HepG2 (cell line): ENCODE measurements at regions not wholly inside any gene's neighbourhood (a gene's known extent, or its start where the extent isn't known, plus 50 kb on each side); places are given as distances from the start of the nearest gene placed in this dataset.
A peak's percentile ranks its signal among the peaks of the same experiment; 100 is the strongest.

Experiments
- ATAC-seq: fragments of 200-7000 bp; cut with Tn5 transposase; 3 replicates; pipeline ENCODE4 v1.9.1; 2020; ENCODE audit warnings: mild to moderate bottlenecking, moderate library complexity
- BruUV-seq: library from RNA; stranded (reverse); fragments of 400-500 nt; replicated peaks from 2 replicates; lab custom pipeline; 2021; lab: Mats Ljungman, UMichigan
- CTCF ChIA-PET: fragments of 300-600 bp; formaldehyde crosslinking; extraction: SDS; loops from one replicate; lab custom pipeline; 2021; ENCODE audit warnings: low total read pairs, inconsistent platforms, low intra/inter-chr PET ratio; lab: Yijun Ruan, JAX
- POLR2A ChIA-PET: fragments of 350-600 bp; sonication (Branson Sonifier 250); formaldehyde crosslinking; loops from one replicate; lab custom pipeline; 2020; ENCODE audit warnings: antibody characterized with exemption, inconsistent platforms; lab: Yijun Ruan, JAX
- DNase-seq: peaks from one replicate; pipeline ENCODE4 v3.0.0-alpha.2; 2015; ENCODE audit warnings: low spot score
- FAIRE-seq: peaks from 3 replicates; lab custom pipeline; 2011; peaks lifted over from hg19 to GRCh38; lab: Jason Lieb, UNC
- H2AFZ ChIP-seq: one replicate; pipeline ENCODE4 v1.6.1; 2011; ENCODE audit warnings: low read length, inconsistent platforms
- H3K27ac ChIP-seq: fragments of 300-600 bp; 3 replicates; pipeline ENCODE4 v1.8.0; 2011; ENCODE audit warnings: mixed run types, mild to moderate bottlenecking, mixed read lengths, low read length, inconsistent platforms; ENCODE audit not compliant: insufficient read depth; ENCODE audit errors: extremely low read length
- H3K27me3 ChIP-seq, 2 experiments: fragments of 200-600 bp in 1 of 2; 2 replicates in 1 of 2; 3 replicates in 1 of 2; pipeline versions ENCODE4 v1.6.0 to v1.8.0; 2011; ENCODE audit warnings: low read length in 2 of 2, mild to moderate bottlenecking in 2 of 2, moderate library complexity in 2 of 2, inconsistent platforms in 1 of 2; ENCODE audit not compliant: insufficient read depth in 2 of 2, control insufficient read depth in 1 of 2
- H3K36me3 ChIP-seq, 2 experiments: fragments of 200-600 bp in 1 of 2; replicated peaks in 1 of 2; 2 replicates in 1 of 2; 3 replicates in 1 of 2; pipeline versions ENCODE4 v1.5.1 to v1.8.0; 2011; ENCODE audit warnings: low read length in 2 of 2, inconsistent platforms in 1 of 2; ENCODE audit not compliant: insufficient read depth in 2 of 2, control insufficient read depth in 1 of 2
- H3K4me1 ChIP-seq: 2 replicates; pipeline ENCODE4 v1.5.1; 2012; ENCODE audit warnings: low read length, inconsistent platforms; ENCODE audit not compliant: insufficient read depth
- H3K4me2 ChIP-seq: 2 replicates; pipeline ENCODE4 v1.6.0; 2011; ENCODE audit warnings: low read depth, low read length, inconsistent platforms
- H3K4me3 ChIP-seq, 3 experiments: fragments of 200-600 bp in 1 of 3; sonication (generic), shearing (Covaris generic) in 1 of 3; replicated peaks in 1 of 3; 2 replicates each; pipeline ENCODE4 v1.5.1; 2011 to 2016; ENCODE audit warnings: low read length in 3 of 3, inconsistent platforms in 2 of 3, low read depth in 2 of 3, mild to moderate bottlenecking in 2 of 3, control low read depth in 1 of 3, mixed read lengths in 1 of 3; ENCODE audit not compliant: insufficient read depth in 1 of 3
- H3K79me2 ChIP-seq: one replicate; pipeline ENCODE4 v1.6.1; 2011; ENCODE audit warnings: low read length, inconsistent platforms; ENCODE audit not compliant: insufficient read depth
- H3K9ac ChIP-seq: 2 replicates; pipeline ENCODE4 v1.6.0; 2011; ENCODE audit warnings: mild to moderate bottlenecking, low read depth, low read length, inconsistent platforms; ENCODE audit not compliant: insufficient read depth
- H3K9me3 ChIP-seq: 2 replicates; pipeline ENCODE4 v1.5.1; 2012; ENCODE audit warnings: mild to moderate bottlenecking, low read length
- H4K20me1 ChIP-seq: 2 replicates; pipeline ENCODE4 v1.6.0; 2011; ENCODE audit warnings: inconsistent platforms, mild to moderate bottlenecking, low read length, moderate library complexity; ENCODE audit not compliant: insufficient read depth
- AKAP8 ChIP-seq: sonication (generic); formaldehyde crosslinking; IDR thresholded peaks from 2 replicates; pipeline ENCODE4 v1.5.1; 2020; ENCODE audit warnings: mild to moderate bottlenecking, missing genetic modification reagents
- ATAD3A ChIP-seq: sonication (generic); formaldehyde crosslinking; IDR thresholded peaks from 2 replicates; pipeline ENCODE4 v1.4.0; 2020; ENCODE audit warnings: missing genetic modification reagents
- CBX1 ChIP-seq: IDR thresholded peaks from one replicate; pipeline ENCODE4 v1.6.1; 2016; ENCODE audit warnings: antibody characterized with exemption, low read depth
- IKZF1 ChIP-seq: fragments of 450-650 bp; IDR thresholded peaks from 2 replicates; pipeline ENCODE4 v1.7.1; 2016
- ISX ChIP-seq: sonication (generic); formaldehyde crosslinking; conservative IDR thresholded peaks from 2 replicates; pipeline ENCODE4 v1.5.0; 2020; ENCODE audit warnings: missing genetic modification reagents
- MAFK ChIP-seq, 2 experiments: IDR thresholded peaks in 1 of 2; conservative IDR thresholded peaks in 1 of 2; 2 replicates each; pipeline ENCODE4 v1.6.1; 2011; ENCODE audit warnings: improper control_type of control experiment in 2 of 2, low read length in 2 of 2
- MTF2 ChIP-seq: sonication (generic); formaldehyde crosslinking; IDR thresholded peaks from 2 replicates; pipeline ENCODE4 v1.5.0; 2020; ENCODE audit warnings: missing genetic modification reagents, borderline replicate concordance
- NAIF1 ChIP-seq: sonication (generic); formaldehyde crosslinking; IDR thresholded peaks from 2 replicates; pipeline ENCODE4 v1.5.0; 2020; ENCODE audit warnings: mild to moderate bottlenecking, missing genetic modification reagents, borderline replicate concordance
- POLR2G ChIP-seq: fragments of 200-400 bp; formaldehyde crosslinking; IDR thresholded peaks from 2 replicates; pipeline ENCODE4 v1.6.1; 2018; ENCODE audit warnings: mild to moderate bottlenecking, low read depth, low read length, moderate library complexity
- SP5 ChIP-seq: IDR thresholded peaks from 2 replicates; pipeline ENCODE4 v1.6.1; 2016; ENCODE audit warnings: low read depth, borderline replicate concordance
- WIZ ChIP-seq: sonication (generic); formaldehyde crosslinking; IDR thresholded peaks from 2 replicates; pipeline ENCODE4 v1.5.1; 2020; ENCODE audit warnings: mild to moderate bottlenecking, missing genetic modification reagents
- ZNF33A ChIP-seq: sonication (generic); formaldehyde crosslinking; IDR thresholded peaks from 2 replicates; pipeline ENCODE4 v1.5.1; 2020; ENCODE audit warnings: missing genetic modification reagents, mild to moderate bottlenecking, moderate library complexity, borderline replicate concordance
- ZNF547 ChIP-seq: sonication (generic); formaldehyde crosslinking; IDR thresholded peaks from 2 replicates; pipeline ENCODE4 v1.5.1; 2020; ENCODE audit warnings: mild to moderate bottlenecking, missing genetic modification reagents
- WGBS: methylation state at CpG from one replicate; pipeline ENCODE4 v1.1.6; 2017; ENCODE audit warnings: low lambda C conversion rate; 5-methylcytosine and 5-hydroxymethylcytosine counted together
- in situ Hi-C: cut with HindIII; loops from 2 replicates; pipeline ENCODE4 v1.10.0; 2017; ENCODE audit warnings: low pct_unique_long_range_greater_than_20kb; ENCODE audit not compliant: extremely low pct_ligation_motif_present
- intact Hi-C: fragments of 100-400 bp; cut with micrococcal nuclease; formaldehyde crosslinking; loops from one replicate; pipeline ENCODE4 v1.10.0; 2022; ENCODE audit not compliant: unreplicated experiment
- TF ChIP-seq, protein P1 (sequence below): sonication (generic); formaldehyde crosslinking; IDR thresholded peaks from 2 replicates; pipeline ENCODE4 v1.4.0; 2020; ENCODE audit warnings: missing genetic modification reagents, borderline replicate concordance
- TF ChIP-seq, protein P2 (sequence below): sonication (generic); formaldehyde crosslinking; IDR thresholded peaks from 2 replicates; pipeline ENCODE4 v1.4.0; 2020; ENCODE audit warnings: mild to moderate bottlenecking, low read depth, missing genetic modification reagents
- TF ChIP-seq, protein P3 (sequence below): conservative IDR thresholded peaks from 2 replicates; pipeline ENCODE4 v1.6.1; 2018; ENCODE audit warnings: missing genetic modification reagents

DNA sequence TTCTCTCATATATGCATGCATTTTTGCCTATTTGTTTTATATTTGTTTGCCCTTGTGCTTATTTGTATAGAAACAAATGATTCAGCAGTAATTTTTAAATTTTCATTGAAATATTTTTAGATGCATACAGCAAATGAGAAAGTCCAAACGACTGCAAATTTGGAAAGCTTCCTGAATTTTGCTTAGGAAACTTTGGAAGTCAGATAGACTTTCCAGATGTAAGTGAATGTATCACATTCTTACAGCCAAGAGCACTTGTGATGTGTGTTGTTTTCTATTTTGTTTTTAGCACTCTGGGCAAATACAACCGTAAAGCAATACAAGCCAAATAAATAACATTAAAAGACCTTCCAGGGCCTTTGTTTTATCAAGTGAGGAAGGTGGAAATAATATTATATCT lies 680.8 kb upstream of the CDH8 start:
- Histone ChIP-seq H3K4me1 (no peaks in the 10 kb centered on the region), H3K4me2 (no peak overlapping the region), H2AFZ (no peak overlapping the region), H3K36me3 (no peaks in the 10 kb centered on the region), H3K27me3 (no peaks in the 10 kb centered on the region), H4K20me1 (no peaks in the 10 kb centered on the region), H3K79me2 (no peaks in the 10 kb centered on the region), H3K27ac (no peak overlapping the region), H3K9me3 (peaks cover 89% of the 10 kb centered on the region), H3K9ac (no peak overlapping the region), H3K4me3 (no peak overlapping the region)
- in situ Hi-C loops (no loop called here), intact Hi-C loops (no loop called here)
- 0 out of 4 replicates have a peak, but pooled peaks of 1 of the 2 experiments have one; percentile 14 for TF ChIP-seq MAFK (conservative IDR thresholded peaks at IDR 0.05 in 1 of 2, IDR thresholded peaks at IDR 0.05 in 1 of 2; ENCODE audit: low read length in 2 of 2)
- TF ChIP-seq, protein P1, sequence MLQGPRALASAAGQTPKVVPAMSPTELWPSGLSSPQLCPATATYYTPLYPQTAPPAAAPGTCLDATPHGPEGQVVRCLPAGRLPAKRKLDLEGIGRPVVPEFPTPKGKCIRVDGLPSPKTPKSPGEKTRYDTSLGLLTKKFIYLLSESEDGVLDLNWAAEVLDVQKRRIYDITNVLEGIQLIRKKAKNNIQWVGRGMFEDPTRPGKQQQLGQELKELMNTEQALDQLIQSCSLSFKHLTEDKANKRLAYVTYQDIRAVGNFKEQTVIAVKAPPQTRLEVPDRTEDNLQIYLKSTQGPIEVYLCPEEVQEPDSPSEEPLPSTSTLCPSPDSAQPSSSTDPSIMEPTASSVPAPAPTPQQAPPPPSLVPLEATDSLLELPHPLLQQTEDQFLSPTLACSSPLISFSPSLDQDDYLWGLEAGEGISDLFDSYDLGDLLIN: no peak
- ChIA-PET POLR2A (no interaction called here), CTCF (no interaction called here)
- FAIRE-seq (no peak), ATAC-seq (no peak), DNase-seq (no peak)
- no TSS peak for BruUV-seq
- 29% methylated on average over 2 of the region's 2 CpGs for WGBS

DNA sequence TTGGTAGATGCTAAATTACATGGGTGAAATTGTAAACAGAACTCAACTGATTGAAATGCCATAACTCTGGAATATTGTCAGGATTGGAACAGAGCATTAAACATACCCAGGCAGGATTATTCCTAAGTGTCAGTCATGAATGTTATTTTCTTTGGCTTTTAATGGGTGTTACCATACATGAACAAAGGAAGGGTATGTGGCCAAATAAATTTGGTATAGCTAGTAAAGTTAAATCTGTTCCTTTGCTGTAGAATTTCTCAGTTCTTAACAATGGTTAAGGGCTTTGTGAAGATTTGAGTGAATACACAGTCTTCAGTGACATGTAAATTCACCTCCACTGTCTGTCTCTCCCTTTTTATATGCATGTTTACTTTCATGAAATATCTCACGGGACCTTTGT lies 679.5 kb upstream of the CDH8 start:
- Histone ChIP-seq H2AFZ (no peak overlapping the region), H3K9me3 (peaks cover 90% of the 10 kb centered on the region), H3K79me2 (no peaks in the 10 kb centered on the region), H3K27me3 (no peaks in the 10 kb centered on the region), H3K4me2 (no peak overlapping the region), H3K4me1 (no peaks in the 10 kb centered on the region), H3K9ac (no peak overlapping the region), H4K20me1 (no peaks in the 10 kb centered on the region), H3K36me3 (no peaks in the 10 kb centered on the region), H3K27ac (no peak overlapping the region), H3K4me3 (no peak overlapping the region)
- 0% methylated on average over 1 of the region's 1 CpG for WGBS
- ATAC-seq: no peak
- ChIA-PET CTCF (no interaction called here), POLR2A (no interaction called here)
- TF ChIP-seq ISX (no peak), CBX1 (no peak), ZNF547 (CRISPR knock-in tag) (no peak), ZNF33A (CRISPR knock-in tag) (no peak), MTF2 (CRISPR knock-in tag) (no peak), SP5 (CRISPR knock-in tag) (no peak), WIZ (no peak), AKAP8 (CRISPR knock-in tag) (no peak), NAIF1 (CRISPR knock-in tag) (no peak), IKZF1 (no peak), ATAD3A (no peak), POLR2G (no peak)
- TF ChIP-seq, protein P2, sequence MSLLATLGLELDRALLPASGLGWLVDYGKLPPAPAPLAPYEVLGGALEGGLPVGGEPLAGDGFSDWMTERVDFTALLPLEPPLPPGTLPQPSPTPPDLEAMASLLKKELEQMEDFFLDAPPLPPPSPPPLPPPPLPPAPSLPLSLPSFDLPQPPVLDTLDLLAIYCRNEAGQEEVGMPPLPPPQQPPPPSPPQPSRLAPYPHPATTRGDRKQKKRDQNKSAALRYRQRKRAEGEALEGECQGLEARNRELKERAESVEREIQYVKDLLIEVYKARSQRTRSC (CRISPR knock-in tag): no peak
- TF ChIP-seq, protein P3, sequence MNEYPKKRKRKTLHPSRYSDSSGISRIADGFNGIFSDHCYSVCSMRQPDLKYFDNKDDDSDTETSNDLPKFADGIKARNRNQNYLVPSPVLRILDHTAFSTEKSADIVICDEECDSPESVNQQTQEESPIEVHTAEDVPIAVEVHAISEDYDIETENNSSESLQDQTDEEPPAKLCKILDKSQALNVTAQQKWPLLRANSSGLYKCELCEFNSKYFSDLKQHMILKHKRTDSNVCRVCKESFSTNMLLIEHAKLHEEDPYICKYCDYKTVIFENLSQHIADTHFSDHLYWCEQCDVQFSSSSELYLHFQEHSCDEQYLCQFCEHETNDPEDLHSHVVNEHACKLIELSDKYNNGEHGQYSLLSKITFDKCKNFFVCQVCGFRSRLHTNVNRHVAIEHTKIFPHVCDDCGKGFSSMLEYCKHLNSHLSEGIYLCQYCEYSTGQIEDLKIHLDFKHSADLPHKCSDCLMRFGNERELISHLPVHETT (CRISPR knock-in tag): no peak
- FAIRE-seq: no peak
- intact Hi-C loops: no loop called here
- in situ Hi-C loops: no loop called here
- DNase-seq: no peak
- BruUV-seq: no TSS peak
